NB4 (cell line): ENCODE measurements at regions not wholly inside any gene's neighbourhood (a gene's known extent, or its start where the extent isn't known, plus 50 kb on each side); places are given as distances from the start of the nearest gene placed in this dataset.

Experiments
- DNase-seq: peaks from one replicate; pipeline ENCODE4 v3.0.0; 2010; ENCODE audit warnings: low read depth
- H3K4me3 ChIP-seq: one replicate; pipeline ENCODE4 v1.5.1; 2011; ENCODE audit warnings: mild to moderate bottlenecking, low read depth, low read length, moderate library complexity
- MYC ChIP-seq: IDR thresholded peaks from 2 replicates; pipeline ENCODE4 v1.6.1; 2011; ENCODE audit warnings: low read depth, low read length
- POLR2A ChIP-seq: IDR thresholded peaks from 2 replicates; pipeline ENCODE4 v1.6.1; 2011; ENCODE audit warnings: mild to moderate bottlenecking; ENCODE audit not compliant: insufficient read length; ENCODE audit errors: extremely low read depth
- TF ChIP-seq, protein P1 (sequence below): IDR thresholded peaks from 2 replicates; pipeline ENCODE4 v1.6.1; 2011; ENCODE audit warnings: low read depth, low read length
- TF ChIP-seq, protein P2 (sequence below): IDR thresholded peaks from one replicate; pipeline ENCODE4 v1.5.1; 2012; ENCODE audit warnings: low read depth, low read length

DNA sequence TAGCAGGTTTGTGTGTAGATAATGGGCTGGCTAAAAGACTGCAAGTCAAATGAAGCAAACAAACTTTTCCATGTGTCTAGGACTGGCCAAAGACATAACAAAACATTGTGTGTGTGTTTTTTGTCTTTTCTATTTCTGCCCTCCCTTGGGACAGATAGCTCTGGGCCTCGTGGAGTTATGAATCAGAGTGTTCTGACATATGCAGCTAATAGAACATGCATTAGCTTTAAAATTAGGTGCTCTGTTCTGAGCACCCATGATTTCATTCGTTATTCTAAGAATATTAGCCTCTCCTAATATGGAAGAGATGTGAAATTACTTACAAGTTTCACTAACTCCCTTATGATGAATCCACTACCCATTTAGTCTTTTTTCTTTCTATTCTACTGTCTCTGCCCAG lies 367.3 kb upstream of the PAPPA start:
- no peak for DNase-seq
- TF ChIP-seq, protein P1, sequence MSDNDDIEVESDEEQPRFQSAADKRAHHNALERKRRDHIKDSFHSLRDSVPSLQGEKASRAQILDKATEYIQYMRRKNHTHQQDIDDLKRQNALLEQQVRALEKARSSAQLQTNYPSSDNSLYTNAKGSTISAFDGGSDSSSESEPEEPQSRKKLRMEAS = no peak
- TF ChIP-seq POLR2A (no peak), MYC (no peak)
- TF ChIP-seq, protein P2, sequence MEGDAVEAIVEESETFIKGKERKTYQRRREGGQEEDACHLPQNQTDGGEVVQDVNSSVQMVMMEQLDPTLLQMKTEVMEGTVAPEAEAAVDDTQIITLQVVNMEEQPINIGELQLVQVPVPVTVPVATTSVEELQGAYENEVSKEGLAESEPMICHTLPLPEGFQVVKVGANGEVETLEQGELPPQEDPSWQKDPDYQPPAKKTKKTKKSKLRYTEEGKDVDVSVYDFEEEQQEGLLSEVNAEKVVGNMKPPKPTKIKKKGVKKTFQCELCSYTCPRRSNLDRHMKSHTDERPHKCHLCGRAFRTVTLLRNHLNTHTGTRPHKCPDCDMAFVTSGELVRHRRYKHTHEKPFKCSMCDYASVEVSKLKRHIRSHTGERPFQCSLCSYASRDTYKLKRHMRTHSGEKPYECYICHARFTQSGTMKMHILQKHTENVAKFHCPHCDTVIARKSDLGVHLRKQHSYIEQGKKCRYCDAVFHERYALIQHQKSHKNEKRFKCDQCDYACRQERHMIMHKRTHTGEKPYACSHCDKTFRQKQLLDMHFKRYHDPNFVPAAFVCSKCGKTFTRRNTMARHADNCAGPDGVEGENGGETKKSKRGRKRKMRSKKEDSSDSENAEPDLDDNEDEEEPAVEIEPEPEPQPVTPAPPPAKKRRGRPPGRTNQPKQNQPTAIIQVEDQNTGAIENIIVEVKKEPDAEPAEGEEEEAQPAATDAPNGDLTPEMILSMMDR = no peak
- H3K4me3 ChIP-seq = no peak overlapping the region

DNA sequence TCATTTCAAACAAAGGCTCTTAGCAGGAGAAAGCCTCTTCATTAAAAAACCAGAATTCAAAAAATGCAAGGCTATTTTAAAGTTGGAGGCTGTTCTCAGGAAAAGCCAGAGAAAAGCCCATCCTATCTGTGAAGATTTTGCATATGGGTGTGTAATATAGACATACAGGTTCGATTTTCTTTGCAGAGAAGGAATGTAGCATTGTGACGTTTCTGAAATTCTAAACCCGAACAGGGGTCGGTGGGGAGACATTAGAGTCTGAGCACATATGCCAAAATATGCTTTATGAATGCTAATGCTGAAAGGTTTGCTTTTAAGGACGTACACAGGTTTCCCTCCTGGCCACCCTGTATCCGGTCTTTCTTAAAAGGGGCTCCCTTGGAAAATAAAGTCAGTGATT lies 363.1 kb upstream of the PAPPA start:
- TF ChIP-seq MYC = no peak
- TF ChIP-seq, protein P1 = no peak
- TF ChIP-seq POLR2A = no peak
- TF ChIP-seq, protein P2 = no peak
- H3K4me3 ChIP-seq = no peak overlapping the region
- no peak for DNase-seq

DNA sequence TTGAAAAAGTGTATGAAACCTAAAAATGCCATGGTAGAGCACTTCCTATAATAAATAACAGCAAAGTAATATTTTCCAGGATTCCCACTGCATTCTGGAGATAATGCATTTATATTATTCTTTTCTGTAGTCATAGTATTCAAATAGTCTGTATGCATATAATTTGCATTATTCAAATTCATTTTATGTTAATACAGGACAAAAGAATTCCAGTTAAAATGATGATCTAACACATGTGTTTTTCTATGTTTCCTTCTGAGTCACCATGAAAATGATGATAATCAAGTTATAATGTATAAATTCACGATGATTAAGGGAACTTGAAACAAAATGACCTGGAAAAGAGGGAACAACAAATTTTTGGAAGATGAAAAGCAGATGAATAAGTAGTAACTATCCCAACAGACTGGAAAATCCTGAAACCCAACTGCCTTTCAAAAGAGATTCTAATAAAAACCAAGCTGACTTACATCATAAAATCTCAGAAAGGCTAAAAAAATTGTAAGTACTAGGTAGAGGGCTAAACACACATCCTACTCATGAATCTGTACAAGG lies 358.6 kb upstream of the PAPPA start:
- TF ChIP-seq, protein P2 = no peak
- TF ChIP-seq POLR2A = no peak
- TF ChIP-seq, protein P1 = no peak
- no peak for TF ChIP-seq MYC
- H3K4me3 ChIP-seq = no peak overlapping the region
- DNase-seq = no peak

DNA sequence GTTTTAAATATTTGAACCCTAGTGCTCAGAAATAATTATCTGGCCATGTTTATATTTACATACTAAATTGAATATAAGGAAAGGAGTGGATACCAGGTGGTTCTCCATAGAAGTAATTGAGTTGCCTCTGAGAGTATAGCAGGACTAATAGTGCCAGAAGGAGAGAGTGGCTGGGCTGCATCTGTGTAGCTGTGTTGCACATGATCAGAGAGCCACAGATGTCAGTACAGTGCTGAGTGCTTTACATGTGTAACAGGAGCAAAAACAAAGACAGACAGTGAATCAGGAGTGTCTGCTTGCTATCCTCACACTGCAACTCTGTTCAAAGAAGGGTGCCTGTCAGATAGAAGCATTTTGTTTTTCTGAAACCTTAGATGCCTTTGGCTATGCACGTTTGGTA lies 353.9 kb upstream of the PAPPA start:
- no peak for DNase-seq
- no peak overlapping the region for H3K4me3 ChIP-seq
- TF ChIP-seq, protein P2 = no peak
- TF ChIP-seq, protein P1 = no peak
- TF ChIP-seq MYC (no peak), POLR2A (no peak)

DNA sequence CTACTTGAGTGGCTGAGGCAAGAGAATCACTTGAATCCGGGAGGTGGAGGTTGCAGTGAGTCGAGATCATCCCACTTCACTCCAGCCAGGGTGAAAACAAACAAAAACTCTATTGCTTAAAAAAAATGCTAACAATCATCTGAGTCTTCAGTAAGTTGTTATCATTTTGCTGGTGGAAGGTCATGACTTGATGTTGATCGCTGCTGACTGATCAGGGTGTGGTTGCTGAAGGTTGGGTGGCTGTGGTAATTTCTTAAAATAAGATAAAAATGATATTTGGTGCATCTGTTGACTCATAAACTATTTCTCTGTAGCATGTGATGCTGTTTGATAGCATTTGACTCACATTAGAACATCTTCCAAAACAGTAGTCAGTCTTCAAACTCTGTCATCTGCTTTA lies 349.4 kb upstream of the PAPPA start:
- TF ChIP-seq, protein P1 = no peak
- TF ChIP-seq, protein P2 = no peak
- TF ChIP-seq MYC (no peak), POLR2A (no peak)
- H3K4me3 ChIP-seq = no peak overlapping the region
- no peak for DNase-seq

DNA sequence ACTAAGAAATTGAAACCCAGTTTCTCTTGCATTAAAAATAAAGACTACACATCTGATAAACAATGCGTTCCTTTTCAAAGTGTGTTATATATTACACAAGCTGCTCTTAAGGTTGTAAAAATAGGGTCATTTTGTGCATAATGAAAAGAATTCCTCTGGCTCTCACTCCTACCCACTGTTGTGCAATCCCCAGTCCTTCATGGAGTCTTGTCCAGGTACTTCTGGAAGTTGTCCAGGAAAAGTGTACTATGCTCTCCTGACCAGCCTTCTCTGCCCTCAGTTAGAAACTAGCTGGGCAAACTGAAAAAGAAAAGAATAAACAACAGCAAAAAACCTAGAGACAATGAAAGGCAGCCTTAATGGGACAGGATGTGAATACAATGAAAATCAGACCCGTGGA lies 345.5 kb upstream of the PAPPA start:
- TF ChIP-seq POLR2A (no peak), MYC (no peak)
- TF ChIP-seq, protein P1 = no peak
- TF ChIP-seq, protein P2 = no peak
- no peak overlapping the region for H3K4me3 ChIP-seq
- no peak for DNase-seq
